GM10248 (cell line): ENCODE measurements at regions not wholly inside any gene's neighbourhood (a gene's known extent, or its start where the extent isn't known, plus 50 kb on each side); places are given as distances from the start of the nearest gene placed in this dataset.

Source experiments
- CTCF ChIA-PET: fragments of 300-600 bp; sonication (Branson Sonifier 250); formaldehyde crosslinking; extraction: SDS; loops from one replicate; lab custom pipeline; 2021; ENCODE audit warnings: antibody characterized with exemption; lab: Yijun Ruan, JAX
- POLR2A ChIA-PET: fragments of 350-650 bp; sonication (Branson Sonifier 250); formaldehyde crosslinking; extraction: SDS; loops from one replicate; lab custom pipeline; 2020; ENCODE audit warnings: antibody characterized with exemption; lab: Yijun Ruan, JAX
- DNase-seq: peaks from one replicate; pipeline ENCODE4 v3.0.0; 2012; ENCODE audit errors: extremely low spot score
- TF ChIP-seq, protein P1 (sequence below): IDR thresholded peaks from 2 replicates; pipeline ENCODE4 v1.5.1; 2012; ENCODE audit warnings: mild to moderate bottlenecking, low read depth; ENCODE audit errors: extremely low read depth, missing control alignments, control extremely low read depth

DNA sequence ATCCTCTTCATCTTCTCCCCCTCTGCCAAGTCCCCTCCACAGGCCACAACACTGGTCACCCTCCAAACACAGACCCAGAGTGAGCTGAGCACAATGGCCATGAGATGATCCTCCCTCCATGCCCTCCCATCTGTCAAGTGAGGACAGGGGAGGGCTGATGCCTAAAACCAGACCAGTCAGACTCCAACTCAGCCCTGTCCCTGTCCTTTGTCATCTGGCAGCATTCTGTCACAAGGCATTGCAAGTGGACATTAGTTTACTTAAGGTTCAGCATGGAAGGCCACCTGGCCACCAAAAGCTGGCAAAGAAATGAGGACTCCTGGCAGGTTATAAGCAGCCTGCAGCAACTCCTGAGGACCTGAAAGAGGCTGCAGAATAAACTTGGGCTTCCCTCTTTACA, 136.2 kb upstream of the SLC30A5 start:
- DNase-seq: no peak
- CTCF ChIA-PET: interaction anchor here (1.5 kb wide), 1 partner anchor 9 kb away, joined by 7 read pairs; no protein-coding TSS in a partner anchor
- TF ChIP-seq, protein P1, sequence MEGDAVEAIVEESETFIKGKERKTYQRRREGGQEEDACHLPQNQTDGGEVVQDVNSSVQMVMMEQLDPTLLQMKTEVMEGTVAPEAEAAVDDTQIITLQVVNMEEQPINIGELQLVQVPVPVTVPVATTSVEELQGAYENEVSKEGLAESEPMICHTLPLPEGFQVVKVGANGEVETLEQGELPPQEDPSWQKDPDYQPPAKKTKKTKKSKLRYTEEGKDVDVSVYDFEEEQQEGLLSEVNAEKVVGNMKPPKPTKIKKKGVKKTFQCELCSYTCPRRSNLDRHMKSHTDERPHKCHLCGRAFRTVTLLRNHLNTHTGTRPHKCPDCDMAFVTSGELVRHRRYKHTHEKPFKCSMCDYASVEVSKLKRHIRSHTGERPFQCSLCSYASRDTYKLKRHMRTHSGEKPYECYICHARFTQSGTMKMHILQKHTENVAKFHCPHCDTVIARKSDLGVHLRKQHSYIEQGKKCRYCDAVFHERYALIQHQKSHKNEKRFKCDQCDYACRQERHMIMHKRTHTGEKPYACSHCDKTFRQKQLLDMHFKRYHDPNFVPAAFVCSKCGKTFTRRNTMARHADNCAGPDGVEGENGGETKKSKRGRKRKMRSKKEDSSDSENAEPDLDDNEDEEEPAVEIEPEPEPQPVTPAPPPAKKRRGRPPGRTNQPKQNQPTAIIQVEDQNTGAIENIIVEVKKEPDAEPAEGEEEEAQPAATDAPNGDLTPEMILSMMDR: no peak
- POLR2A ChIA-PET: no interaction called here

DNA sequence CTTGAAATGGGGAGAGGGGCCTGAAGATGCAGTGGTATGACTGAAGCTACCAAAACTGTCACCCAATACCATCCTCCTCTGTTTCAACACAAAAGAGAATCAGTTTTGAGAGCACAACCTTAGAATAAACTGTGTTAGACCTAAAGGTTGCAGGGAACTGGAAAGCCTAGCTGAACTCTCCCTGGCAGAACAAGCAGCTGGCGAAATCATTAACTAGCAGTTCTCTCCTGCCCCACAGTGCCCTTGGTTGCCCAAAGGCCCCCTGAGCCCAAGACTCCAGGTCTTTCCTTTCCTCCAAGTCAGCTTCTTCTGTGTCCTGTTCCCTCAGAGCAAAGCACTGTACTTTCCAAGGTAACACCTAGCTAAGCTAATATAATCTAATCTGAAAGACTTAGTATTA, 135.4 kb upstream of the SLC30A5 start:
- ChIA-PET POLR2A (no interaction called here), CTCF (interaction anchor here (1.5 kb wide), 1 partner anchor 10 kb away, joined by 7 read pairs; no protein-coding TSS in a partner anchor)
- no peak for DNase-seq
- TF ChIP-seq, protein P1: no peak

DNA sequence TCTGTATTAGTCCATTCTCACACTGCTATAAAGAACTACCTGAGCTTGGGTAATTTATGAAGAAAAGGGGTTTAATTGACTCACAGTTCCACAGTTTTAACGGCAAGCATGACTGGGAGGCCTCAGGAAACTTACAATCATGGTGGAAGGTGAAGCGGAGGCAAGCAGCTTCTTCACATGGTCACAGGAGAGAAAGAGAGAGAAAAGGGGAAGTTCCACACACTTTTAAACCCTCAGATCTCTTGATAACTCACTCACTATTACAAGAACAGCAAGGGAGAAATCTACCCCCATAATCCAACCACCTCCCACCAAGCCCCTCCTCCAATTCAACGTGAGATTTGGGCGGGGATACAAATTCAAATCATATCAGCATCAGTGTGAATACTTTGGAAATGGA, 133.4 kb upstream of the SLC30A5 start:
- no peak for DNase-seq
- POLR2A ChIA-PET: no interaction called here
- TF ChIP-seq, protein P1: no peak
- CTCF ChIA-PET: interaction anchor here (2.1 kb wide), 1 partner anchor 9 kb away, joined by 4 read pairs; no protein-coding TSS in a partner anchor

DNA sequence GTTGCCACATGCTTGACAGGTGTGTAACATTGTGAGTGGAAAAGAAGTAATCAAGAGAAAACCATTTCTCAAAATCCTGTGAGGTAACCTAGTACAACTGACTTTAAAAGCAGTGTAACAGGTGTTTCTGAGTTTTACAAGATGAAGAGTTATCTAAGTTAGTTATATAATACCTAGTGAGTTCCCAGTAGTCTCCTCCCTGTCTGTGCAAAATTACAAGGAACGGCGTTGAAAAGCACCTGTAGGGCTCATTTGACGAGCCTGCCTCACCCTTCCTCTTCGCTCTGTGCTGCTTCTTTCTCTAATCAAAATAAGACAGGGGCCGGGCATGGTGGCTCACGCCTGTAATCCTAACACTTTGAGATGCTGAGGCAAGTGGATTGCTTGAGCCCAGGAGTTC, 132.9 kb upstream of the SLC30A5 start:
- ChIA-PET CTCF (interaction anchor here (1.4 to 2.1 kb wide), 2 partner anchors 9 to 19 kb away, joined by 3 to 4 read pairs; no protein-coding TSS in a partner anchor), POLR2A (no interaction called here)
- no peak for DNase-seq
- TF ChIP-seq, protein P1: no peak

DNA sequence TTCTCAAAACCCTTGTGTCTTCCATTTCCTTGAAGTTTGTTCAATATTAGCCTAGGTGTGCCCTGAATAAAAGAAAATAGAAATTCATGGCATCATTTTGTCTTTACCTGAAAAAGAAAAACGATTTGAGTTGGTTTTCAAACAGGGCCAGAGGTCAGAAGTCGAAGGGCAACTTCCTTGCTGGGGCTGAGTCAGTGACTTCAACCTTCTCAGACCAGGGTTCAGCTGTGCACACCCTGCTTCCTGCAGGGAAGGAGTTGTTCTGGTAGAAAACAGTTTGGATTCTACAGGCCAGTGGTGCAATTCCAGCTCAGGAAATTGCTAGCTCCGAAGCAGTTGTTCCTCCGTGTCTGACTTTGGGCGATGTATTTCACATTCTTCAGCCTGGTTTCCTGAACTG, 132.1 kb upstream of the SLC30A5 start:
- ChIA-PET POLR2A (no interaction called here), CTCF (interaction anchor here (0.6 to 1.6 kb wide), 6 partner anchors 13 to 1722 kb away, joined by 3 to 5 read pairs (median 3); no protein-coding TSS in a partner anchor)
- no peak for DNase-seq
- TF ChIP-seq, protein P1: no peak

DNA sequence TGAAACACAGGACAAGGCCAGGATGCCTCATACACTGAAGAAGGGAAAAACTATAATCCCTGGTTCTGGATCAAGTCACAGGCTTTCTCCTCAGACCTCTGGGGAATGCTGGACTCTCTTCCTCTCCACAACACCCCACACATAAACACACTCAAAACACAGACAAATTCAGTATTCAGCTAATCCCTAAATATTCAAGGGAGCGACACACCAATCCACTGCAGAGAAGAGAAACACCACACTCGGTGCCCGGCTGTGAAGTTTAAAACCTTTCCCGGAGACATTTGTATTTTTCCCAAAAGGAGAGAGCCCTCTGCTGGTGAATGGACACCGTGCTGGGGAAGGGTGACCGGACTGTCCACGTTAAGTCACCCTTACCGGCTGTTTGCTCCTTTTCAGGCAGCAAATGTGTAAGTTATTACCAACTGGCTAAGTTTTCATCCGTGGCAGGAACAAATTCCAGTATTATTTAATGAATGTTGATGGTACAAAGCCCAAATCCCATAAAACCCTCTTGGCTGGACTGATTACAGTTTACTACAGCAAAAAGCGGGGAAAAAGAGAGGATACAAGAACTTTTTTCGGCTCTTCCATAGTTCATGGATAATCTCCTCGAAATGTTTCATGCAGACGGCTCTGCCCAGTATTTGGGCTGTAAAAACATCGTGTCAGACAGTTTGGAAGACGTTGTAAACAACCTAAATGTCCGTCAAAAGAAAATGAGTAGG, 130.9 kb upstream of the SLC30A5 start:
- DNase-seq: peak; percentile 29
- ChIA-PET POLR2A (no interaction called here), CTCF (interaction anchor here (1.0 to 1.6 kb wide), 5 partner anchors 12 to 704 kb away, joined by 3 to 5 read pairs (median 3); no protein-coding TSS in a partner anchor)
- TF ChIP-seq, protein P1: peak; percentile 64
